H1 (cell line): ENCODE measurements at regions not wholly inside any gene's neighbourhood (a gene's known extent, or its start where the extent isn't known, plus 50 kb on each side); places are given as distances from the start of the nearest gene placed in this dataset.

Source experiments
- CHD1 ChIP-seq: IDR thresholded peaks from 2 replicates; pipeline ENCODE4 v1.6.1; 2012; ENCODE audit warnings: low read depth, low read length, improper control_type of control experiment
- CHD7 ChIP-seq: fragments of 300-600 bp; sonication (generic); IDR thresholded peaks from 2 replicates; pipeline ENCODE4 v1.7.1; 2012; ENCODE audit warnings: low read length, moderate library complexity, mild to moderate bottlenecking, inconsistent platforms; ENCODE audit not compliant: insufficient replicate concordance
- EP300 ChIP-seq, 2 experiments: IDR thresholded peaks; 1 replicate in 1 of 2; 2 replicates in 1 of 2; pipeline ENCODE4 v1.6.1; 2011 to 2012; ENCODE audit warnings: low read depth in 2 of 2, low read length in 2 of 2, mild to moderate bottlenecking in 2 of 2, borderline replicate concordance in 1 of 2, inconsistent platforms in 1 of 2, moderate library complexity in 1 of 2
- FOSL1 ChIP-seq: IDR thresholded peaks from 2 replicates; pipeline ENCODE4 v1.6.1; 2011; ENCODE audit warnings: mild to moderate bottlenecking, low read depth, low read length, moderate library complexity; ENCODE audit not compliant: insufficient read depth
- JUN ChIP-seq: IDR thresholded peaks from 2 replicates; pipeline ENCODE4 v1.6.1; 2011; ENCODE audit warnings: low read depth, mild to moderate bottlenecking, improper control_type of control experiment, low read length
- KDM4A ChIP-seq: IDR thresholded peaks from one replicate; pipeline ENCODE4 v1.7.1; 2012; ENCODE audit warnings: low read depth, mild to moderate bottlenecking, moderate library complexity, low read length, inconsistent platforms; ENCODE audit not compliant: severe bottlenecking
- NANOG ChIP-seq: IDR thresholded peaks from 2 replicates; pipeline ENCODE4 v1.6.1; 2011; ENCODE audit warnings: low read length, low read depth, mild to moderate bottlenecking, inconsistent platforms; ENCODE audit not compliant: insufficient read depth, poor library complexity, severe bottlenecking
- NRF1 ChIP-seq: IDR thresholded peaks from 2 replicates; pipeline ENCODE4 v1.6.1; 2011; ENCODE audit warnings: mild to moderate bottlenecking, low read depth, low read length, improper control_type of control experiment
- PHF8 ChIP-seq: fragments of 200-600 bp; sonication (generic); conservative IDR thresholded peaks from 2 replicates; pipeline ENCODE4 v1.7.1; 2012; ENCODE audit warnings: low read depth, mild to moderate bottlenecking, inconsistent platforms, low read length, moderate library complexity
- TCF12 ChIP-seq: IDR thresholded peaks from 2 replicates; pipeline ENCODE4 v1.6.1; 2011; ENCODE audit warnings: low read depth, mild to moderate bottlenecking, low read length
- YY1 ChIP-seq: IDR thresholded peaks from 2 replicates; pipeline ENCODE4 v1.6.1; 2011; ENCODE audit warnings: low read depth, mild to moderate bottlenecking, low read length

- TF ChIP-seq CHD7 = no peak
- no peak for TF ChIP-seq JUN
- TF ChIP-seq EP300 (IDR thresholded peaks at IDR 0.05; ENCODE audit: borderline replicate concordance in 1 of 2, low read depth in 2 of 2, low read length in 2 of 2) = no peak
- TF ChIP-seq YY1 = no peak
- TF ChIP-seq CHD1 = no peak
- TF ChIP-seq NANOG = no peak
- TF ChIP-seq PHF8 = no peak
- TF ChIP-seq TCF12 = no peak
- no peak for TF ChIP-seq FOSL1
- TF ChIP-seq KDM4A = no peak
- no peak for TF ChIP-seq NRF1
Observed at GRCh38 chr1:235019961-235020360, 108.7 kb downstream of the TOMM20 start (continued).
